ENCODE measurements at regions not wholly inside any gene's neighbourhood (a gene's known extent, or its start where the extent isn't known, plus 50 kb on each side); places are given as distances from the start of the nearest gene placed in this dataset.

GRCh38 chr22:40123387-40123786 lies 54.3 kb upstream of the TNRC6B start:
- Histone ChIP-seq H3K4me2 (ENCODE audit: control insufficient read depth, extremely low read depth, insufficient read depth, low read depth, low read length) (no peak overlapping the region), H4K20me1 (ENCODE audit: control insufficient read depth, extremely low read depth, insufficient read depth, low read length) (no peaks in the 10 kb centered on the region), H3K4me1 (ENCODE audit: control insufficient read depth, extremely low read depth, insufficient read depth, low read length) (no peaks in the 10 kb centered on the region), H2AFZ (ENCODE audit: control insufficient read depth, low read length) (no peak overlapping the region), H3K9me3 (ENCODE audit: control insufficient read depth, low read depth, low read length) (no peaks in the 10 kb centered on the region), H3K9me1 (ENCODE audit: control insufficient read depth, extremely low read depth, insufficient read depth, low read length) (no peaks in the 10 kb centered on the region), H3K27me3 (ENCODE audit: control insufficient read depth, extremely low read depth, insufficient read depth, low read length) (no peaks in the 10 kb centered on the region), H3K79me2 (ENCODE audit: control insufficient read depth, insufficient read depth, low read length) (no peaks in the 10 kb centered on the region), H3K36me3 (ENCODE audit: control insufficient read depth in 2 of 2, extremely low read depth in 1 of 2, insufficient read depth in 2 of 2, low read length in 2 of 2) (no peaks in the 10 kb centered on the region), H3K9ac (ENCODE audit: control insufficient read depth, extremely low read depth, insufficient read depth, low read length) (no peak overlapping the region), H3K4me3 (ENCODE audit: control insufficient read depth in 2 of 3, extremely low read depth in 1 of 3, insufficient read depth in 2 of 3, low read depth in 1 of 3, low read length in 3 of 3) (no peak overlapping the region), H3K27ac (ENCODE audit: control insufficient read depth, insufficient read depth, low read length) (no peak overlapping the region)
- dilution Hi-C loops (cut with MboI; ENCODE audit: extremely low pct_ligation_motif_present, low sequenced_read_pairs): no loop called here
- DNase-seq (ENCODE audit: low read depth, low spot score): no peak
- no peak for FAIRE-seq
- TF ChIP-seq EZH2 (IDR thresholded peaks at IDR 0.05; ENCODE audit: low read length): no peak
- TF ChIP-seq, protein P1, sequence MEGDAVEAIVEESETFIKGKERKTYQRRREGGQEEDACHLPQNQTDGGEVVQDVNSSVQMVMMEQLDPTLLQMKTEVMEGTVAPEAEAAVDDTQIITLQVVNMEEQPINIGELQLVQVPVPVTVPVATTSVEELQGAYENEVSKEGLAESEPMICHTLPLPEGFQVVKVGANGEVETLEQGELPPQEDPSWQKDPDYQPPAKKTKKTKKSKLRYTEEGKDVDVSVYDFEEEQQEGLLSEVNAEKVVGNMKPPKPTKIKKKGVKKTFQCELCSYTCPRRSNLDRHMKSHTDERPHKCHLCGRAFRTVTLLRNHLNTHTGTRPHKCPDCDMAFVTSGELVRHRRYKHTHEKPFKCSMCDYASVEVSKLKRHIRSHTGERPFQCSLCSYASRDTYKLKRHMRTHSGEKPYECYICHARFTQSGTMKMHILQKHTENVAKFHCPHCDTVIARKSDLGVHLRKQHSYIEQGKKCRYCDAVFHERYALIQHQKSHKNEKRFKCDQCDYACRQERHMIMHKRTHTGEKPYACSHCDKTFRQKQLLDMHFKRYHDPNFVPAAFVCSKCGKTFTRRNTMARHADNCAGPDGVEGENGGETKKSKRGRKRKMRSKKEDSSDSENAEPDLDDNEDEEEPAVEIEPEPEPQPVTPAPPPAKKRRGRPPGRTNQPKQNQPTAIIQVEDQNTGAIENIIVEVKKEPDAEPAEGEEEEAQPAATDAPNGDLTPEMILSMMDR (optimal IDR thresholded peaks at IDR 0.05 in 1 of 3, IDR thresholded peaks at IDR 0.05 in 1 of 3, conservative IDR thresholded peaks at IDR 0.05 in 1 of 3; ENCODE audit: extremely low read depth in 1 of 3, insufficient read depth in 2 of 3, low read length in 3 of 3): no peak

All from keratinocyte (primary cell).